DMS153 treated with DMSO at 0.1 percent for 48 hours (cell line): ENCODE measurements at regions not wholly inside any gene's neighbourhood (a gene's known extent, or its start where the extent isn't known, plus 50 kb on each side); places are given as distances from the start of the nearest gene placed in this dataset.

Source experiments
- DNase-seq: peaks from one replicate; lab custom pipeline; 2025; ENCODE audit not compliant: unreplicated experiment; lab: John Stamatoyannopoulos, UW

- no peak for DNase-seq
Observed at GRCh38 chr14:39897657-39898056, 465.4 kb upstream of the FBXO33 start.

DNA sequence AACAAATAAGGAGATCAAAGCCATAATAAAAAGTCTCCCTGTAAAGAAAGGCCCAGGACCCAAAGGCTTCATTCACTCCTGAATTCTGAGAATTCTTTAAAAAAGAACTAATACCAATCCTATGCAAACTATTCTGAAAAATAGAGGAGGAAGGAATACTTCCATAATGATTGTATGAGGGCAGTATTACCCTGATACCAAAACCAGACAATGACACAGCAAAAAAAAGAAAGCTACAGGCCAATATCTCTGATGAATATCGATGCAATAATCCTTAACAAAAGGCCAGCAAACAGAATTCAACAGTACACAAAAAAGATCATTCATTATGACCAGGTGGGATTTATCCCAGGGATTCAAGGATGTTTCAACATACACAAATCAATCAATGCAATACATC, 457.8 kb upstream of the FBXO33 start:
- no peak for DNase-seq

DNA sequence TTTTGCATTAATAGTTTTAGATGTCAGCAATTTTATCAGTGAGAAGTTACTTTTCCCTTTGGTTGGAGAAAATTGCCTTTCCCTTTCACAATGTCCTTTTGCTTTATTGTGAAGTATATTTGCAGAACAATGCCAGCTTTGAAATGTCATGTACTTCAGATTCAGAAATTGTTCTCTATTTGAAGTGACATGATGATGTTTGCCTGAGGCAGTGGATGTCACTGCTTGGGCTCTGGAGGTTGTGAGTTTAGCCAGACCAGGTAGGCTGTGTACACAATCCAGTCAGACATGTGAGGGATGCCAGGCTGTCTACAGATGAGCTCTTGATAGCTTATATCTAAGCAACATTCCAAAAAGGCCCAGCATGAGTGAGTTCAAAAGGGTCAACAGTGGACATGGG, 451.9 kb upstream of the FBXO33 start:
- DNase-seq, result no peak

DNA sequence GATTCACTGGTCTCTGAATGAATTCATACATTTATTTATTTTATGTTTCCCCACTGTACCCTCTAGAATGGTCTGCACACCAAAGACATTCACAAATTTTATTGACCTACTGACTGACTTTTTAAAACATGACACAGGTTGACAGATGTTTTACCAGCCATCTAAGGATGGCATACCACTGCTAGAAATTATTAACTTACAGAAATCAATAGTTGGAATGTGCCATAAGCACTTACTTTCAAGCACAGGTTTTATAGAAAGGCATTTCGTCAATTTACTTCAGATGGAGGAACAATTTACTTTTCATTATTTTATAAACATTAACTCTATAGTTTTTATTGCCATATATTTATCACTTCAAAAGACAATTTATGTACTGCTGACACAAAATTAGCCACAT, 448.7 kb upstream of the FBXO33 start:
- DNase-seq, result no peak

- no peak for DNase-seq
Observed at GRCh38 chr14:39880106-39880695, 448.0 kb upstream of the FBXO33 start.

DNA sequence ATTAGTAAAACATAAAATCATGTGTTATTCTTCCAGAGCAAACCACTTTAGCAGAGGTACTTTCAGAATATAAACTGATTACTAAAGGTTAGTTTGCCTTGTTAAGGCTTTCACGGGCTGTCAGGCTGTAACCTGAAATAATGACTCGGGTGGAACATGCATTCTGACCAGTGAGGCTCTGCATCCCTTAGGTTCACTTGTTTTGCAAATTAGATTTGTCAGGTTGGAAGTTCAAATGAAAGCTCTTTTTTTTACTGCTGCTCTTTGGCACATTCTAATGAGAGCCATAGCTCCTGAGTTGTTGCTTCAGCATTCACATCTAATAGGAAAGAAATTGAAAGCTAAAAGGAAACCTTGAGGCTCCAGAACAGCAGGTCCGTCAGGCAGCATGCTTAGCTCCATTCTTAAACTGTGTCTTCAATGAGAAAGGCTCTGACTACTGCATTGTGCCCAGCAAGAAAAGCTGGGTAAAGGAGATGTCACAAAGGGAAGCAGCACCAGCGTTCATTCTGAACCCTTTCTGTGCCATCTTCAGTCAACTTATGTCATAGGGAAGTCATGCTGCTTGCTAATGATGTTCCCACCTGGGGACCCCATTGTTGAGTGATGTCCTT, 445.5 kb upstream of the FBXO33 start:
- DNase-seq, result no peak

- DNase-seq, result no peak
Observed at GRCh38 chr14:39876916-39877315, 444.7 kb upstream of the FBXO33 start.

DNA sequence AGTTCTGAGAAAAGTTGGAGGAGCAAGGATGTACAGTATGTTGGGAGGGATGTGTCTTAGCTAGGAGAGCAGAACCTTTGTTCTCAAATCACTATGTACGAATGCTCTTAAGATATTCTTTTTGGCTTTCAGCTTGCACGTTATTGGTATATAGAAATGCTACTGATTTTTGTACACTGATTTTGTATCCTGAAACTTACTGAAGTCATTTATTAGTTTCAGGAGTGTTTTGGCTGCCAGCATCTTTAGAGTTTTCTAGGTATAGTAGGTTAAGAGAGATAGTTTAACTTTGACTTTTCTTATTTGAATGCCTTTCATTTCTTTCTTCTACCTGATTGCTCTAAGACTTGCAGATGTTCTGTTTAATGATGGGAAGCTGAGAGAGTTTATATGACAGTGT, 442.8 kb upstream of the FBXO33 start:
- no peak for DNase-seq

DNA sequence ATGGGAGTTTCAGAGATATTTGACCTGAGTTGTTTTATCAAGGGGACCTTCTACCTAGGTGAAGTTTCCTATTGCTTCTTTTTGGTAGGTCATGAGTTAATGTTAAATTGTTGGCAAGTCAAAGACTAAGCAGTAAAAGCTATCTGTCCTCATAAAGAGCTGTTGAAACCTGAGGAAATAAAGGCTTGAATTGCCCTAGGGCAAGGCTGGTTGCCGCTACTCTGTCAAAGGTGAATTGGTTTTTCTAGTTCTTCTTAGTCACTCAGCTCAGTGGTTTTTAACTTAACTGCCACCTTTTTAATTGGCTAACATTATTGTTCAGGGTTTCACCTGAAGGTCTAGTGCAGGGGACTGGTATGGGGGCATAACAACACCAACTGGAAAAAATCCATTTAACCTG, 441.6 kb upstream of the FBXO33 start:
- no peak for DNase-seq

GRCh38 chr14:39868949-39869348, 436.7 kb upstream of the FBXO33 start:
- DNase-seq, result no peak

DNA sequence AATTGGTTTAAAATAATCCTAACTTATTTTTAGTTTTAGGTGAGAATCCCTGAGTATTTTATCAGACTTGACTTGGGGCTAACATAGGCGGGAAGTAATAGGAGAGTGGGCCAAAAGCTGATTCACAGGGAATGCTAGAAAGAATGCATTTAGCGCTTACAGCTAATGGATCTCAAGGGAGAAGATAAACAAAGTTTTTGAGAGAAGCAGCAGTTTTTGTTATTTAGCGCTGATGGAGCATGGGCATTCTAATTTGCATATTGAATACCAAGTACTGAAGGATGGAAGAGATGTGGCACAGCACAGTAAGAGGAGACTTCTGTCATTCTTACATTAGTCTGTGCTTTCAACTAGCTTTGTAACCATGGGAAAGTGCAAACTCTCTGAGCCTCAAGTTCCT, 436.0 kb upstream of the FBXO33 start:
- DNase-seq, result no peak

DNA sequence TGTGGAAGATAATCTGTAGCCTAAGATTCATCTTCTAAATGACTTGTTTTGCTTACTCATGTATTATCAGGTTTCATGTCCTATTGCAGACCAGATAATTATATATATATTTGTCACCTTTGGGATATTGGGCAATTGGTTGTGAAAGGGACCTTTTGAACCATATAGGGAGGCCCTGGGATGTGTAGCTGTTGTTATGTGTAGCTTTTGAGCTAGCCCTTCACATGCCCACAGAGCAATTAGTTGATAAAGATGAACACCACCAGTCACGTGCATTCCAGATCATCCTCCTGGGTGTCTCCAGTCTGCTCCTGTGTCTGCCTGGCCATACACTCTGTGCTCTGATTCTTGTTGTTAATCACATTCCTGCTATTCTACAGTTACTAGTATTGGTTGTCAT, 431.2 kb upstream of the FBXO33 start:
- no peak for DNase-seq

DNA sequence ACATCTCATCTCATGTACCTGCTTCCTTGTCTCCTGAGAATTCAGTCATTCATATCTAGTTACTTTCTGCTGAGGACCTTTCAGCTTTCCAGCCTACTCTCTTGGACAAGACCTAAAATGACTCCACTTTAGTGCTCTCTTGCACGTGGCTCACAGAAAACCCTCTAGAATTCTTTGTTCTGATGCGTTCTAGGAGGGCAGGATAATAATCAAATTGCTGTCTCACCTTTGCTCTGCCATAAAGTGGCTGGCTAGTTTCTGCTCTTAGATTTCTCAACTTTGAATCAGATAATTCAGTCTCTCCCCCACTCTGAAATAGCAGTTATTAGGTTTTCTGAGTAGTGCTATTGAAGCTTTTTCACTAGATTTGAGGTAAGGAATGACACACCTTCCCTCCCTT, 429.5 kb upstream of the FBXO33 start:
- DNase-seq, result no peak

DNA sequence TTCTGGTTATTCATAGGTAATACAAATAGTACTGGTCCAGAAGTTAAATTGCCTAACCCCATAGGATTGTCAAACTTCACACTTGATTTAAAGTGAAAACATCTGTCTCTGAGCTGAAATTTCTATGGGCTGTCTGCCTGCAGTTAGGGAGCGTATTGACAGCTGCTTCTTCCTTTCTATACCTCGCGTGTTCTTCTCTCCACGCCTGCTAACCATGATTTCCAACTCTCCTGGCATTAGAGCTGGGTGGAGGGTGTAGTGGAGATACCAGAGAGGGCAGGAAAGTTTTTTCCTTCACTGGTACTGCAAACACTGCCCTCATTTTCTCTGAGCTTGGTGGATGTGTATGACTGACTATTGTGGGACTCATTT, 429.0 kb upstream of the FBXO33 start:
- no peak for DNase-seq

GRCh38 chr14:39860596-39861228, 428.5 kb upstream of the FBXO33 start:
- DNase-seq, result no peak

- no peak for DNase-seq
Observed at GRCh38 chr14:39859314-39859713, 427.1 kb upstream of the FBXO33 start.

- DNase-seq, result no peak
Observed at GRCh38 chr14:39857376-39858055, 425.3 kb upstream of the FBXO33 start.

GRCh38 chr14:39853441-39853840, 421.2 kb upstream of the FBXO33 start:
- DNase-seq, result no peak

- DNase-seq, result no peak
Observed at GRCh38 chr14:39851202-39851601, 419.0 kb upstream of the FBXO33 start.

DNA sequence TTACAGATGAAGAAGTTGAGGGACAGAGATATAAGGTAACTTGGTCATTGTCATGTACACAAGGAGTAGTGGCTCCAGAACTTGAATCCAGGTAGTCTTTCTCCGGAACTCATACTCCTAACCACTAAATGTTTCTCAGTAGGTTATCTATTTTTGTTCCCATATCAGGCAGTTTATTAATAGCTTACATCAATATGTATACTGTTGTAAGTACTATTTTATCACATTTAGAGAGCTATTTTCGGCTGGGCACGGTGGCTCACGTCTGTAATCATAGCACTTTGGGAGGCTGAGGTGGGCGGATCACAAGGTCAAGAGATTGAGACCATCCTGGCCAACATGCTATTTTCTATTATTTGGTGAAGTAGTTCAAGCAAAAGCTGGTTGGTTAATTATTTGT, 415.6 kb upstream of the FBXO33 start:
- no peak for DNase-seq

DNA sequence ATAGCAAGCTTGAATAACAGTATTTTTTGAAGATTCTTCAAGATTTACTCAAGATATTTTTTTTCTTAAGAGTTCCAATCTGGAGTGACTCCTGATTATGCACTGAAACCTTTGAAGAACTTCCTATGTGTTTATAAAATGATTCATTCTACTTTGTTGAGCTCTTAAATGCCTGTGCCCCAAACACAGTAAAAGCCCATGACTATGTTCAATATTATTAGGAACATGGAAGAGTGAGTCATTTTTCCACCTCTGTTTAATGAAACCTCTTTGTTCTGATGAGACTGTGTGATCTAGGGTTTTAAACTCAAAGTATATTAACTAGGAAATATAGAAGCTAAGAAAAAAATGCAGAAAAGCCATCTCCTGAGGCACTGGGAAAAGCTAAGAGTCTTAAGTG, 415.0 kb upstream of the FBXO33 start:
- no peak for DNase-seq

DNA sequence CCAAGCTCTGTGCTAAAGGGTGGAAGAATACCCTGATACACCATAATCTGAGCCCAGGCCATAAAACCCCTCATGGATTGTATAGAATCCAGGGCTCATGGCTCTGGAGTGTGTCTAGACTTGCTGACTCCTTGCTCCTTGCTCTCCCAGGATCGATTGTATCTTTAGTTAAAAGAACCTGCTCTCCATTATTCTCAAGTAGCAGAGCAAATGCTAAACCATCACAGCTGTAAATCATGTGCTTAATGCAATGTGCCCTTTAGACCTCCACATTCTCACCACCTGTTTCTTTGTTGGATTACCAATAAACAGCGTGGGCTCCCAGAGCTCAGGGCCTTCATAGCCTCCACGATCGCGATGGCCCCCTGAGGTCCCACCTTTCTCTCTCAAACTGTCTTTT, 411.6 kb upstream of the FBXO33 start:
- DNase-seq, result no peak
